ENCODE measurements at regions not wholly inside any gene's neighbourhood (a gene's known extent, or its start where the extent isn't known, plus 50 kb on each side); places are given as distances from the start of the nearest gene placed in this dataset.

DNA sequence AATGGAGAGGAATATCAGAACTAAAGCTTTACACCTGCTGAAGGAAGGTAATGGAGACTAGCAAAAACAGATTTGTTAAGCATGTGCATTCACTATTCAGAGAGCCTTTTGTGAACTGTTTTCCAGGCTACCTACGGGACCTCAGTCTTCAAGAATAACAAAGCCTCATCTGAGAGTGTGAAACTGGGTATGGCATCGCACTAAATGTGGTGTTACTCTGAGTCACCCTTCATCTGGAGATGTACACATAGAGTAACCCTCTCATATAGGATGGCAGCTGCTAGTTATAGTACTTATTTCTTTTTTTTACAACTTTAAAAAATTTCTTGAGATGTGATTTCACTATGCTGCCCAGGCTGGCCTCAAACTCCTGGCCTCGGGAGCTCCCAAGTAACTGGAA is 306.8 kb downstream of the ZNF608 start:
- intact Hi-C loops (cut with micrococcal nuclease), result no loop called here
- ChIA-PET POLR2A (no interaction called here), CTCF (no interaction called here)
- TF ChIP-seq, protein P1, sequence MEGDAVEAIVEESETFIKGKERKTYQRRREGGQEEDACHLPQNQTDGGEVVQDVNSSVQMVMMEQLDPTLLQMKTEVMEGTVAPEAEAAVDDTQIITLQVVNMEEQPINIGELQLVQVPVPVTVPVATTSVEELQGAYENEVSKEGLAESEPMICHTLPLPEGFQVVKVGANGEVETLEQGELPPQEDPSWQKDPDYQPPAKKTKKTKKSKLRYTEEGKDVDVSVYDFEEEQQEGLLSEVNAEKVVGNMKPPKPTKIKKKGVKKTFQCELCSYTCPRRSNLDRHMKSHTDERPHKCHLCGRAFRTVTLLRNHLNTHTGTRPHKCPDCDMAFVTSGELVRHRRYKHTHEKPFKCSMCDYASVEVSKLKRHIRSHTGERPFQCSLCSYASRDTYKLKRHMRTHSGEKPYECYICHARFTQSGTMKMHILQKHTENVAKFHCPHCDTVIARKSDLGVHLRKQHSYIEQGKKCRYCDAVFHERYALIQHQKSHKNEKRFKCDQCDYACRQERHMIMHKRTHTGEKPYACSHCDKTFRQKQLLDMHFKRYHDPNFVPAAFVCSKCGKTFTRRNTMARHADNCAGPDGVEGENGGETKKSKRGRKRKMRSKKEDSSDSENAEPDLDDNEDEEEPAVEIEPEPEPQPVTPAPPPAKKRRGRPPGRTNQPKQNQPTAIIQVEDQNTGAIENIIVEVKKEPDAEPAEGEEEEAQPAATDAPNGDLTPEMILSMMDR (IDR thresholded peaks at IDR 0.05), result no peak
- peaks cover 5% of the 10 kb centered on the region for H3K9me3 Mint-ChIP-seq
- DNase-seq (no peak), ATAC-seq (no peak)
- H3K36me3 Mint-ChIP-seq (ENCODE audit: low read depth), result no peaks in the 10 kb centered on the region
- no peak overlapping the region for H3K27ac Mint-ChIP-seq
- no peaks in the 10 kb centered on the region for H3K4me1 Mint-ChIP-seq (ENCODE audit: low read depth)
- H3K4me3 Mint-ChIP-seq, result no peak overlapping the region
- H3K27me3 Mint-ChIP-seq, result no peaks in the 10 kb centered on the region

- Mint-ChIP-seq H3K4me3 (no peak overlapping the region), H3K4me1 (ENCODE audit: low read depth) (no peaks in the 10 kb centered on the region), H3K9me3 (peaks cover 5% of the 10 kb centered on the region), H3K27me3 (no peaks in the 10 kb centered on the region), H3K27ac (no peak overlapping the region), H3K36me3 (ENCODE audit: low read depth) (no peaks in the 10 kb centered on the region)
- intact Hi-C loops (cut with micrococcal nuclease), result no loop called here
- CTCF ChIA-PET, result no interaction called here
- TF ChIP-seq, protein P1 (IDR thresholded peaks at IDR 0.05), result no peak
- DNase-seq (no peak), ATAC-seq (no peak)
- POLR2A ChIA-PET, result no interaction called here
These were observed 307.5 kb downstream of the ZNF608 start for GRCh38 chr5:124438903-124439281.

DNA sequence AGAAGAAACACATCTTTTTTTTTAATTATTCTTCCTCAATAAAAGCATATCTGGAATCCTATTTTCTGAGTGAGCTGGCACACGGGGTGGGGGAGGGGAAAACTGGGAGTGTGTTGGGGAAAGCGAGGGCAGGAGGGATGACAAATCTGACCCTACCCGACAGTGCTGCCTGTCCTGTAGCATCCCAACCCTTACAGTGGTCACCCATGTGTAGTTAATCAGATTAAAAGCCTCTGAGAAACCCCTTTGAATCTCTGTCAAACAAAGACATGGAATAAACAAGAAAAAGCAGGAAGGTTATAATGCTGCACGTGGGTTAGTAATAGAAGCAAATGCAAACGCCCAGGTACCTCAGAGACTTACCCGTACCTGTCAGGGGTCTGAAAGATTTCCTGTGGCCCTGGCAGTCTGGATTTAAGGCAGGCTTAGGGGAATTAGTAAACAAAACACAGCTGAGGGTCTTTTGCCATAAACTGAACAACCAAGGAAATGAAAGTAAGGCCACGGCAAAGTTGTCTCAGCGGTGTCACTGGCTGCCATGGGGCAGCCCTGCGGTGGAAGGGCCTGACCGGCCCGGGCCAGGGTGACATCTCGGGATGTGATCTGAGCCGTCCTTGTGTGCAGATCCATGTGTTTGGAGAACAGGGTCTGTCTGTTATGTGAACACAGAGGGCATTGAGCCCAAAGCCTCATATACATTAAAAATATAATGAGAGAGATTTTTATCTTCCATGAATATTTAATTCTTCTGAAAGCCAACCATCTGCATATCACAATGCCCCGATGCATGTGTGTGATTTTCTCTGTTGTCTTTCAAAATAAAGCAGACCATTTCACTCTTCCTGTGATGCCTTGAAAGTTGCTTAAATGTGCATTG is 308.2 kb downstream of the ZNF608 start:
- H3K27me3 Mint-ChIP-seq, result no peaks in the 10 kb centered on the region
- DNase-seq (no peak), ATAC-seq (no peak)
- CTCF ChIA-PET, result no interaction called here
- no peaks in the 10 kb centered on the region for H3K36me3 Mint-ChIP-seq (ENCODE audit: low read depth)
- H3K4me3 Mint-ChIP-seq, result no peak overlapping the region
- H3K4me1 Mint-ChIP-seq (ENCODE audit: low read depth), result no peaks in the 10 kb centered on the region
- POLR2A ChIA-PET, result interaction anchor here (0.8 kb wide), 1 partner anchor 142 kb away, joined by 3 read pairs; no protein-coding TSS in a partner anchor
- TF ChIP-seq, protein P1 (IDR thresholded peaks at IDR 0.05), result no peak
- H3K9me3 Mint-ChIP-seq, result peaks cover 8% of the 10 kb centered on the region
- intact Hi-C loops (cut with micrococcal nuclease), result no loop called here
- H3K27ac Mint-ChIP-seq, result no peak overlapping the region

- H3K36me3 Mint-ChIP-seq (ENCODE audit: low read depth), result no peaks in the 10 kb centered on the region
- ChIA-PET CTCF (no interaction called here), POLR2A (interaction anchor here (0.6 kb wide), 1 partner anchor 1027 kb away, joined by 3 read pairs; no protein-coding TSS in a partner anchor)
- peaks cover 10% of the 10 kb centered on the region for H3K9me3 Mint-ChIP-seq
- H3K27ac Mint-ChIP-seq, result no peak overlapping the region
- ATAC-seq (no peak), DNase-seq (no peak)
- H3K27me3 Mint-ChIP-seq, result no peaks in the 10 kb centered on the region
- H3K4me1 Mint-ChIP-seq (ENCODE audit: low read depth), result no peaks in the 10 kb centered on the region
- TF ChIP-seq, protein P1 (IDR thresholded peaks at IDR 0.05), result no peak
- intact Hi-C loops (cut with micrococcal nuclease), result no loop called here
- no peak overlapping the region for H3K4me3 Mint-ChIP-seq
These were observed 310.1 kb downstream of the ZNF608 start for GRCh38 chr5:124436294-124436693.

- ChIA-PET CTCF (no interaction called here), POLR2A (no interaction called here)
- no peak overlapping the region for H3K27ac Mint-ChIP-seq
- no peaks in the 10 kb centered on the region for H3K4me1 Mint-ChIP-seq (ENCODE audit: low read depth)
- H3K9me3 Mint-ChIP-seq, result peaks cover 15% of the 10 kb centered on the region
- DNase-seq (no peak), ATAC-seq (no peak)
- intact Hi-C loops (cut with micrococcal nuclease), result no loop called here
- H3K27me3 Mint-ChIP-seq, result no peaks in the 10 kb centered on the region
- H3K4me3 Mint-ChIP-seq, result no peak overlapping the region
- H3K36me3 Mint-ChIP-seq (ENCODE audit: low read depth), result no peaks in the 10 kb centered on the region
- TF ChIP-seq, protein P1 (IDR thresholded peaks at IDR 0.05), result no peak
These were observed 313.3 kb downstream of the ZNF608 start for GRCh38 chr5:124433170-124433569.
